SHP77 (cell line): ENCODE measurements at regions not wholly inside any gene's neighbourhood (a gene's known extent, or its start where the extent isn't known, plus 50 kb on each side); places are given as distances from the start of the nearest gene placed in this dataset.
A peak's percentile ranks its signal among the peaks of the same experiment; 100 is the strongest.
"Not testable (repeated sequence)": the region's sequence is repeated elsewhere in the genome, so short reads cannot be mapped to it uniquely, and the experiment has no call there.

Experiments used
- DNase-seq, 2 experiments: peaks; one replicate each; lab custom pipeline; 2025; lab: John Stamatoyannopoulos, UW

- DNase-seq: no peak
These were observed 2290.1 kb downstream of the TP53TG3F start for GRCh38 chr16:35749253-35750141.

GRCh38 chr16:35750157-35750689 lies 2290.8 kb downstream of the TP53TG3F start:
- DNase-seq: no peak

- DNase-seq: no peak
These were observed 2291.3 kb downstream of the TP53TG3F start for GRCh38 chr16:35750701-35751104.

GRCh38 chr16:35751191-35751941 lies 2292.0 kb downstream of the TP53TG3F start:
- DNase-seq: no peak

- no peak for DNase-seq
These were observed 2292.8 kb downstream of the TP53TG3F start for GRCh38 chr16:35752012-35752772.

- DNase-seq: no peak
These were observed 2293.6 kb downstream of the TP53TG3F start for GRCh38 chr16:35752773-35753558.

GRCh38 chr16:35753559-35754390 lies 2294.4 kb downstream of the TP53TG3F start:
- no peak for DNase-seq

GRCh38 chr16:35754391-35755369 lies 2295.3 kb downstream of the TP53TG3F start:
- DNase-seq: no peak

- DNase-seq: no peak
These were observed 2329.0 kb downstream of the TP53TG3F start for GRCh38 chr16:35788381-35788780.

GRCh38 chr16:35792516-35793285 lies 2333.3 kb downstream of the TP53TG3F start:
- DNase-seq: no peak

GRCh38 chr16:35793601-35794000 lies 2334.2 kb downstream of the TP53TG3F start:
- no peak for DNase-seq

- peak; percentile 32 to 47 for DNase-seq
These were observed 2335.5 kb downstream of the TP53TG3F start for GRCh38 chr16:35794896-35795295.

GRCh38 chr16:35795361-35796029 lies 2336.1 kb downstream of the TP53TG3F start:
- peak; percentile 76 to 88 for DNase-seq

GRCh38 chr16:35797811-35798210 lies 2338.4 kb downstream of the TP53TG3F start:
- DNase-seq: no peak

GRCh38 chr16:35798885-35799426 lies 2339.5 kb downstream of the TP53TG3F start:
- DNase-seq: peak; percentile 95 to 96

GRCh38 chr16:35804465-35804864 lies 2345.1 kb downstream of the TP53TG3F start:
- not testable (repeated sequence) for DNase-seq

GRCh38 chr16:35823342-35823741 lies 2363.9 kb downstream of the TP53TG3F start:
- DNase-seq: no peak
